Activated CD8-positive, alpha-beta memory T cell treated with anti-CD3 and anti-CD28 coated beads, Interleukin-2, amount 50 U/mL, for 24 hours (primary cell): ENCODE measurements at regions not wholly inside any gene's neighbourhood (a gene's known extent, or its start where the extent isn't known, plus 50 kb on each side); places are given as distances from the start of the nearest gene placed in this dataset.

Source experiments
- DNase-seq: peaks from one replicate; pipeline ENCODE4 v3.0.0-alpha.2; 2020; ENCODE audit errors: extremely low read depth

GRCh38 chr9:118577121-118577520, 792.1 kb downstream of the BRINP1 start:
- no peak for DNase-seq

DNA sequence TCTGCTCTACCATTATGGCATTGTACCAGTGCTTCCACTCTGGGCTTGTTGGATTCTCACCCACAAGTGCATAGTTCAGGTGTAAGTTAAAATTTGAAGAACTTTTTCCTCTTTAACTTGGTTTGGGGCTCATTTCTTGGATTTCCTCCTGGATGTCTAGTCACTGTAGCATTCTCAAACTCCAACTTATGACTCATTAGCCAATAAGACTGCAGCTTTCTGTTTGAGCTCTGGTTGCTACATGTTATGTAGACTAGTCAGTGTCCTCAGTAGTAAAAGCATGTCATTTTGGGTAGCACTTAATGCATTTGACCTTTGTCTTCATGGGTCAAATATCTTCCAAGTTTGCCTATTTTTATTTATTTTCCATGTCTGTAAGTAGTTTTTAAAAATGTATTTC, 790.8 kb downstream of the BRINP1 start:
- no peak for DNase-seq

DNA sequence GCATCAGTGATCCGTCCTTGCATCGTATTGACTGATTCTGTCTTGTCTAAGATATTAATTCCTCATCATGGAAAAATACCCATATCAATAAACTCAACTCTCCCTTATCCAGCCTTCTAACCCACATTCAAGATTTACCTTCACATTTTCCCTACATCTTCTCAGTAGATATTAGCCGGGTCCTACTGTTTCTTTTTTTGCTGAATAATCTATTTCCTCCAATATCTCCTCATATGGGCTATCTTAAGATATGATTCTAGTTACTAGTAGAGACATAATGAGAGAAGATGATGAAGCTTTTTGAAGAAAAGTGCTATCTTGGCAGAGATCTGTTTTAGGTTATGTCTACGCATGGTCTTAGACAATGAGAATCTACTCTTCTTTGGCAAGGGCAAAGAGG, 785.8 kb downstream of the BRINP1 start:
- DNase-seq, result no peak

DNA sequence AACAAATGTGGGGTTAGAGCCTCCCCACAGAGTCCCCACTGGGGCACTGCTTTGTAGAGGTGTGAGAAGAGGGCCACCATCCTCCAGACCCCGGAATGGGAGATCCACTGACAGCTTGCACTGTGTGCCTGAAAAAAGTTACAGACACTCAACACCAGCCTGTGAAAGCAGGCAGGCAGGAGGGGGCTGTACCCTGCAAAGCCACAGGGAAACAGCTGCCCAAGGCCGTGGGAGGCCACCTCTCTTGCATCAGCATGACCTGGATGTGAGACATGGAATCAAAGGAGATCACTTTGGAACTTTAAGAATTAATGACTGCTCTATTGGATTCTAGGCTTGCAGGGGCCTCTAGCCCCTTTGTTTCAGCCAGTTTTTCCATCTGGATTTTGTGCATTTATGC, 782.3 kb downstream of the BRINP1 start:
- no peak for DNase-seq

DNA sequence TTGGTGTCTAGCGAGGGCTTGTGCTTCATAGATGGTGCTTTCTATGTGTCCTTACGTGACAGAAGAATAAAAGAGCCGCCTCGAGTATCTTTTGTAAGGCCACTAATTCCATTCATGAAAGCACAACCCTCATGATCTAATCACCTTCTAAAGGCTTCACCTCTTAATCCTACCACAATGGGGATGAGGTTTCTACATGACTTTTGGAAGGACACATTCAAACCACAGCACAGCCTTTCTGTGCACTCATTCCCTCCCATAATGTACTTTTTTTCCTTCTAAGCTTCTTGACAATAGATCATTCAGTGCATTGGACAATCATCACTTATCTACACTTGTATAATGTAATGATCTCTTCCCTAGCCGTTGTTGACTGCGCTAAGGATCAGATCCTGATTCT, 774.8 kb downstream of the BRINP1 start:
- DNase-seq, result no peak

DNA sequence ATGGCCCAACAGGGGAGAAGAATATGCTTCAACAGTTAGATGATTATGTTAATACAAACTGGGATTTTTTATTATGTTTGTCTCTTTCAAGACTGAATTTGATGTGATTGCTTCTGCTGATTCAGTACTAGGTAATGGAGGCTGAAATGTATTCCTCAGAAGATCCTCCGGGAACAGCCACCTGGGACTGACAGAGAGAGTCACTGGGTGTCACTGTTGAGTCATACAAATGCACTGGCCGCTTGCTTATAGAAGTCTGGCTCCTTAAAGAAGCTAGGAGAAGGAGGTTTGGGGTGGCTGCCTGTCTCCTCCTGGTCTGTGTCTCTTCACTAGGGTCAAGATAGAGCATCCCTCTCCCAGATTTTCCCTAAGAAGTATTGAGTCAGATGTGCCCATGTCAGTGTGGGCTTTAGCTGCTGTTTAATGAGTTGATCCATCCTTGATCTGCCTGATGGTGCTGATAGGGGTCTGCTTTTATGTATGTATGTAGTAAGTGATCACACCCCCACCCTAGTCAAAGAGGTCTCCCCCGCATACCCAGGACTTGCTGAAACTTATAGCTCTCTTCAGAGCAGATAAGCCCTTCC, 773.4 kb downstream of the BRINP1 start:
- no peak for DNase-seq

DNA sequence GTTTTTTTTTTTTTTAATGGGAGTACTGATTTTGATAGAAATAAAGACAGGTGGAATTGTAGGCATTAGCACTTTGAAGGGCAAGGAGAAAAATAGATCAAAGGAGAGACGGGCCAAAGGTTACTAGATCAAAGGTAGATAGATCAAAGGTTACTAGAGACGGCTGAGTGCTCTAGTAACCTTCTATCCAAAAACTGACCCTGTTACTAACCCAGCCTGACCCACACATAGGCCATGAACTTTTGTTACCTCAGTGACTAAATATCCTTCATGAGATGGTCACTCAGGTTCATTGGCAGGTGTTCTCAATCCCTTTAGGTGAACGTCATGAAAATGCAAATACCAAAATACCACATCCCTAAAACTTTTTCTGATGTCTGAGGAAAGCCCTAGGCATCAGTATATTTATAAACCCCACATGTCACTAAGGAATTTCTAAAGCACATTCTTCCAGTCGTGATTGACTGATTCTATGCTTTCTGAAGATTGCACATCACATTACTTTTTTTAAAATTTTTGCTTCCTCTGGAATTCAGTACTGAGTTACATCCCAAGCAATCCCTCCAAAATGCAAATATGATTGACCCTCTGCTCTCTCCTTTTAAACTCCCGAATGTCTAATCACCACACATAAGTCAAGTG, 772.7 kb downstream of the BRINP1 start:
- DNase-seq, result no peak

- no peak for DNase-seq
Observed at GRCh38 chr9:118606668-118607067, 762.6 kb downstream of the BRINP1 start.

GRCh38 chr9:118609355-118610044, 759.7 kb downstream of the BRINP1 start:
- no peak for DNase-seq

DNA sequence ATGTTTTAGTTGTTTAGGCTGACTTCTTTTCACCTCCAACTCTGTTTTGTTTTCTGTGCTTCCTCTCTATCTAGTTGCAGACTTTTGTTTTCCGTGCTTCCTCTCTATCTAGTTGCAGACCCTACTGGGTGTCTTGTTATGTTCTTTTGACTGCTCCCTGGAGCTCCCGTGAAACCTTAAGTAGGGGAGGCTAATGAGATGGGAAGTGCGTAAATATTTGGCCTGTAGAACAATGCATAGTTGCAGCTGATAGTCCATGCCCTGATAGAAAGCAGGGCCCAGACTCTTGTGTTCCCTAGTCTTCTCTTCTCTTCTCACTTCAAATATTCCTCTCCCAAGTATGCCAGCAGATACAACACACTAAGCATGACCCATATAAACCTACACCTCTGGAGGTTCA, 757.0 kb downstream of the BRINP1 start:
- DNase-seq, result no peak

DNA sequence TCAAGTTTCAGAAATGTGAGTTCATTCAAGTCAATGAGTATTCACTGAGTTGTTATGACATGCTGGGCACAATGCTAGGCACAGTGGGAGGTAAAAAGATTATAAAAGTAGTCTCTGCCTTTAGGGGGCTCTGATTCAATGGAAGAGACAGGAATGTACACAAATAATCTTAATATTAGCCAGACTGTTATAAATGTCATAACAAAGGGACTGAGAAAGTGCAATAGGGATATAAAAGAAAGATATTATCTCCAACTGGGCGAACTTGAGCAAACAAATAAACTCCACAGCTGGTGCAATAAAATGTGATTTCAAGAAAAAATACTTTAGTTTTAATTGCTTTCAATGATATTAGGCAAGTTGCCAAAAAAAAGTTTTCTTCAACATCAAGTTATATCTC, 755.2 kb downstream of the BRINP1 start:
- no peak for DNase-seq

DNA sequence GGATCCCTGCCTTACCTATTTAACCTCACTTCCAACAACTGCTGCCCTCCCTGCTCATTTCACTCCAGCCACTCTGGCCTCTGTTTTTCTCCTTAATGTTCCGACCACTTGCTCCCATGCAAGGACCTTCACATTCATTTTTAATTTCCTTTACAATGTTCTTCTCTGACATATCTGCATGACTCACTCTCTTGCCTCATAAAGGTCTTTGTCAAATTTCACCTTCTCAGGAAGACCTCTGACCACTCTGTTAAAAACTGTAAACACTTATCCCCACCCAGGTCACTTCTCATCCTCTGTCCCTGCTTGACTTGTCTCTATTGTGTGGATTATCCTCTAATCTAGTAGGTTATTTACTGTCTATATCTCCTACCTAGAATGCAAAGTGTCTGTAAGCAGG, 751.2 kb downstream of the BRINP1 start:
- no peak for DNase-seq

- no peak for DNase-seq
Observed at GRCh38 chr9:118618849-118619248, 750.4 kb downstream of the BRINP1 start.

- DNase-seq, result no peak
Observed at GRCh38 chr9:118624608-118625007, 744.6 kb downstream of the BRINP1 start.

DNA sequence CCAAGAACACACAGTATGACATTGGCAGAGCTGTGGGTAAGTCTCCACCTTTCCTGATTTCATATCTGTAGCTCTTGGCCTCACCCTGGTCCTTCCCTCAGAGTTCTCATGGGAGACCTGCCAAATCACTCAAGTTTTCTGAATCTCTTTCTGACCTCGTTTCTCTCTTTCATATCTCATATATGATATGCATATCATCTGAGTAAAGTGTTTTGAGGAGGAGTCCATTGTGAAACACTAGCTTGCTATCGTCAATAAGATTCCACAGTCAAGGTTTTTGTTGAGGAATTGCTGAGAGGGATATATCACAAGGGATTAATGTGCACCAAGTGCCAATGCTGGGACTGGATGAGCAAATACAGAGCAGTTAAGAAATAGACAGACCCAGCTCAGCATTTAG, 739.2 kb downstream of the BRINP1 start:
- no peak for DNase-seq

DNA sequence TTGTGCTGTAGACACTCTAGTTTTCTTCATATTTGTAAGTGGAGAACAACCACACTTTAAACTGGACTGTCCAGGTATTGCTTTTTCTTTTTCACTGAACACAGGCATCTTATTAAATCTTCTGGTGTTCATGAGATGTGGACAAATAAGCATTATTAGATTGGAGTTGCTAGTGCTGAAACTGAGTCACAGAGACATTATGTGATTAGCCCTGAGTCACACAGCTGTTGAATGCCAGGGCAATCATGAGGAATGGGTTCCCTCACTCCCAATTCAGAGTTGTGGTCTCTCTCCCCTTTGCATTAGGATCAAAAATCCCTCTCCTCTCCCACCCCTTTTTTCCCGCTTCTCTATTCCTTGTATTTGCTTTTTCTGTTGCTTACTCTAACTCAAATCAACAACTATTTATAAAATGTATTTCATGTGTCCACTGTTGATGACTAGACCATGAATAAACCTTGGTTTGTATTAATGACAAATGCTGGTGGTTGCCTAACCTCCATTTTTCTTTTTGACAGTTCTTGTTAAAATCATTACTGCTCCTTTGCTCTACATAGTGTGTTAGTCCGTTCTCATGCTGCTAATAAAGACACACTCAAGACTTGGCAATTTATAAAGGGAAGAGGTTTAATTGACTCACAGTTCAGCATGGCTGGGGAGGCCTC, 738.2 kb downstream of the BRINP1 start:
- no peak for DNase-seq

DNA sequence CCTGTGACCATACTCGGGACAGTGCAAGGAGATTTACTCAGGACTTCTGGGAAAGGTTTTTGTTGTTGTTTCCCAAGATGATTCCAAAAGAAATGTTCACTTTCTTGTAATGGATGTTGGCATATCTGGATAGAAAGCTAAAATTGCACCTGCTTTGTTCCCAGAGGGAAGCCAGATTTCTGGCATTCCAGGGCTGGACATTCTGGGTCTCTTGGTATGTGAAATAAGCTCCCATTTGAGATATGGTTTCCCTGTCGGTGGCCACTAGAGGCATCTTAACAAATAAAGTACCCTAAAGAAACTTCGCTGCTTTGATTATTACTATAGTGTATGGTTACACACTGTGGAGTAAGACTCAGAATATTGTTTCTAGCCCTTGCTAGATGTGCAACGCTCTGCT, 737.3 kb downstream of the BRINP1 start:
- no peak for DNase-seq

DNA sequence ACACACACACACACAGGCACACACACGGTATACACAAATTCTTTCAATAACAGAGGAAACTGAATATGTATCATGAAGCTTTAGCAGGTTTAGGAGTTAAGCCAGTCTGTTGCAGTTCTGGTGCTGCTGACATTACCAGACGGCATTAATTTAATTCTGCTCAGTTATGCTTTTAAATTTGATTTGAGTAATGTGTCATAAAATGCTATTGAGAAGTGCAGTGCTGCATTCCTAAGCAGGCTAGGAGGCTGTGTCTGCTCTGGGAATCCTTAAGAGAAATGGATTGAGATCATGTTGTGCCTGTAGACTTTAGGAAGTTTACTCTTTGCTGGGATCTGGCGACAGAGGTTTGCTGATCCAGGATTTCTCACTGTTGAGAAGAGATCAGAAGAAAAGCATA, 733.8 kb downstream of the BRINP1 start:
- no peak for DNase-seq

GRCh38 chr9:118637681-118638080, 731.6 kb downstream of the BRINP1 start:
- DNase-seq, result no peak

GRCh38 chr9:118640836-118641560, 728.2 kb downstream of the BRINP1 start:
- DNase-seq, result no peak

GRCh38 chr9:118643118-118643517, 726.1 kb downstream of the BRINP1 start:
- no peak for DNase-seq

- no peak for DNase-seq
Observed at GRCh38 chr9:118644066-118644465, 725.2 kb downstream of the BRINP1 start.
